ENCODE measurements at regions not wholly inside any gene's neighbourhood (a gene's known extent, or its start where the extent isn't known, plus 50 kb on each side); places are given as distances from the start of the nearest gene placed in this dataset.

DNA sequence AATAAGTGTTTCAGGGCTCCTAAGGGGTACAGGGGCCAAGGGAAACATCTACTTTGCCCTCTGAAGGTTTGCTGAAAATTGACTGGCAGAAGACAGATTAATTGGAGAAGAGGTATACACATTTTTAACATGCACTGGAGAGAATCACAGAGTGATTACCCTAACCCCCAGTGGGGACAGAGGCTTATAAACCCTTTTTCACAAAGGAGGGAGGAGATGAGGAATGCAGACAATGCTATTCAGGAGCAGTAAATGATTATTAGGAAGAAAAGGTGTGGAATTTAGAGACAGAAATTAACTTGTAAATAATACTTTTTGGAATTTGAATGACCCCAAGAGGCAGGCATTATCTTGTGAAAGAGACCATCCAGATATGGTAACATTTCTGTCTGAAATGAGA lies 582.4 kb upstream of the B3GAT1 start:
- Mint-ChIP-seq H3K27ac (ENCODE audit: unreplicated experiment) (no peak overlapping the region), H3K27me3 (ENCODE audit: low read depth, unreplicated experiment) (peaks cover 8% of the 10 kb centered on the region), H3K4me3 (ENCODE audit: unreplicated experiment) (no peak overlapping the region), H3K9me3 (ENCODE audit: unreplicated experiment) (no peaks in the 10 kb centered on the region), H3K36me3 (ENCODE audit: low read depth, unreplicated experiment) (no peaks in the 10 kb centered on the region), H3K4me1 (ENCODE audit: low read depth, unreplicated experiment) (peaks cover 5% of the 10 kb centered on the region)
- Histone ChIP-seq H3K4me1 (ENCODE audit: insufficient read depth, low read length) (no peaks in the 10 kb centered on the region), H3K36me3 (ENCODE audit: insufficient read depth, low read length) (no peaks in the 10 kb centered on the region), H3K9ac (ENCODE audit: low read length) (no peak overlapping the region), H3K79me2 (ENCODE audit: insufficient read depth, low read length) (no peaks in the 10 kb centered on the region), H3K4me2 (ENCODE audit: low read length) (no peak overlapping the region), H4K20me1 (ENCODE audit: insufficient read depth, low read length) (no peaks in the 10 kb centered on the region), H3K27me3 (ENCODE audit: insufficient read depth, low read length) (no peaks in the 10 kb centered on the region), H3K27ac (ENCODE audit: low read depth, low read length) (no peak overlapping the region), H3K9me3 (ENCODE audit: insufficient read depth, low read depth, low read length) (no peaks in the 10 kb centered on the region), H3K4me3 (ENCODE audit: insufficient read depth, low read depth, low read length) (no peak overlapping the region), H2AFZ (ENCODE audit: low read depth, low read length) (no peak overlapping the region)
- FAIRE-seq (no peak), DNase-seq (ENCODE audit: low read depth) (no peak)
- TF ChIP-seq EZH2 (IDR thresholded peaks at IDR 0.05; ENCODE audit: insufficient read depth, low read length) = no peak
- TF ChIP-seq, protein P1, sequence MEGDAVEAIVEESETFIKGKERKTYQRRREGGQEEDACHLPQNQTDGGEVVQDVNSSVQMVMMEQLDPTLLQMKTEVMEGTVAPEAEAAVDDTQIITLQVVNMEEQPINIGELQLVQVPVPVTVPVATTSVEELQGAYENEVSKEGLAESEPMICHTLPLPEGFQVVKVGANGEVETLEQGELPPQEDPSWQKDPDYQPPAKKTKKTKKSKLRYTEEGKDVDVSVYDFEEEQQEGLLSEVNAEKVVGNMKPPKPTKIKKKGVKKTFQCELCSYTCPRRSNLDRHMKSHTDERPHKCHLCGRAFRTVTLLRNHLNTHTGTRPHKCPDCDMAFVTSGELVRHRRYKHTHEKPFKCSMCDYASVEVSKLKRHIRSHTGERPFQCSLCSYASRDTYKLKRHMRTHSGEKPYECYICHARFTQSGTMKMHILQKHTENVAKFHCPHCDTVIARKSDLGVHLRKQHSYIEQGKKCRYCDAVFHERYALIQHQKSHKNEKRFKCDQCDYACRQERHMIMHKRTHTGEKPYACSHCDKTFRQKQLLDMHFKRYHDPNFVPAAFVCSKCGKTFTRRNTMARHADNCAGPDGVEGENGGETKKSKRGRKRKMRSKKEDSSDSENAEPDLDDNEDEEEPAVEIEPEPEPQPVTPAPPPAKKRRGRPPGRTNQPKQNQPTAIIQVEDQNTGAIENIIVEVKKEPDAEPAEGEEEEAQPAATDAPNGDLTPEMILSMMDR (IDR thresholded peaks at IDR 0.05; ENCODE audit: insufficient read depth, low read depth, low read length) = no peak

DNA sequence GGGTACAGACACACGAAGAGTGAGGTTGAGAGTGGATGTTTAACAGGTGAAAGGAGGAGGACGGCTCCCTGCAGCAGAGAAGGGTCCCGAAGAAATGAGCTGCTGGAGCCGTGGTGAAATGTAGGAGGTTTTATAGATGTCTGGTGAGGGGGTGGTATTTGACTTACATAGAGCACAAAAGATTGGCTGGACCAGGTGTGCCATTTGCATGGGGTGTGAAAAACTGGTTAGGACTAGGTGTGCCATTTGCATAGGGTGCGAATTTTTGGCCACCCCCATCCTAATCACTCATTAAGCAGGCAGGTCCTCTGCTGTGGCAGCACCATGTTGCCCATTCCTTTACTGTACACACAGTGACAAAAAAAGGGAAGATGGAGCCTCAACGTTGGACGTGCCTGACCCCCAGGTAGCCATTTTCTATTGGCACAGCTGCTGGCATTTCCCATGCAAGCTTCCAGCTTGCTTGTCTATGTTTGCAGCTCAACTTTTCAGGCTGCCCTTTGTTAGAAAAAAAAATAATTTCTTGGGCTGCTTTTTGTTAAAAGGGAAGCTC lies 581.7 kb upstream of the B3GAT1 start:
- no peak for DNase-seq (ENCODE audit: low read depth)
- no peaks in the 10 kb centered on the region for H3K79me2 ChIP-seq (ENCODE audit: insufficient read depth, low read length)
- H3K4me3 ChIP-seq (ENCODE audit: insufficient read depth, low read depth, low read length) = no peak overlapping the region
- no peak overlapping the region for H3K27ac Mint-ChIP-seq (ENCODE audit: unreplicated experiment)
- TF ChIP-seq, protein P1 (IDR thresholded peaks at IDR 0.05; ENCODE audit: insufficient read depth, low read depth, low read length) = no peak
- no peak for TF ChIP-seq EZH2 (IDR thresholded peaks at IDR 0.05; ENCODE audit: insufficient read depth, low read length)
- peaks cover 5% of the 10 kb centered on the region for H3K4me1 Mint-ChIP-seq (ENCODE audit: low read depth, unreplicated experiment)
- H3K27ac ChIP-seq (ENCODE audit: low read depth, low read length) = no peak overlapping the region
- peaks cover 9% of the 10 kb centered on the region for H3K27me3 Mint-ChIP-seq (ENCODE audit: low read depth, unreplicated experiment)
- H3K9ac ChIP-seq (ENCODE audit: low read length) = no peak overlapping the region
- H3K4me1 ChIP-seq (ENCODE audit: insufficient read depth, low read length) = no peaks in the 10 kb centered on the region
- H3K4me3 Mint-ChIP-seq (ENCODE audit: unreplicated experiment) = no peak overlapping the region
- H3K36me3 ChIP-seq (ENCODE audit: insufficient read depth, low read length) = no peaks in the 10 kb centered on the region
- H3K36me3 Mint-ChIP-seq (ENCODE audit: low read depth, unreplicated experiment) = no peaks in the 10 kb centered on the region
- H2AFZ ChIP-seq (ENCODE audit: low read depth, low read length) = no peak overlapping the region
- FAIRE-seq = no peak
- H3K4me2 ChIP-seq (ENCODE audit: low read length) = no peak overlapping the region
- no peaks in the 10 kb centered on the region for H4K20me1 ChIP-seq (ENCODE audit: insufficient read depth, low read length)
- no peaks in the 10 kb centered on the region for H3K9me3 ChIP-seq (ENCODE audit: insufficient read depth, low read depth, low read length)
- no peaks in the 10 kb centered on the region for H3K27me3 ChIP-seq (ENCODE audit: insufficient read depth, low read length)
- H3K9me3 Mint-ChIP-seq (ENCODE audit: unreplicated experiment) = no peaks in the 10 kb centered on the region

DNA sequence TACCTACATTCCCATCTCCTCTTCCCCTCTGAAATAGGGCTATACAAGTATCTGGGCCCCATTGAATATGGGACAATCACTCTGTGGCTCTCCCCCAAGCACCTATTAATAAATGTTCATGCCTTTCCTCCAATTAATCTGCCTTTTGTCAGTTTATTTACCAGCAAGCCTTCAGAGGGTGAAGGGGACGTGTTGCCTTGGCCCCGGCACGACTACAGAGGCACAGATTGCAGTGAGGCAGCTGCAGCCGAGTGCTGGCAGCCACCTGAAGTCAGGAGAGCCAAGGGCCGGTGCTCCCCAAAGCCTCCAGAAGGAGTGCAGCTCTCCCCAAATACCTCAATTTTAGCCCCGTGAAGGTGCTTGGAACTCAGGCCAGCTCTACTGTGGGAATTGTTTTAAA lies 580.9 kb upstream of the B3GAT1 start:
- Mint-ChIP-seq H3K9me3 (ENCODE audit: unreplicated experiment) (no peaks in the 10 kb centered on the region), H3K4me1 (ENCODE audit: low read depth, unreplicated experiment) (peaks cover 5% of the 10 kb centered on the region), H3K27ac (ENCODE audit: unreplicated experiment) (no peak overlapping the region), H3K4me3 (ENCODE audit: unreplicated experiment) (no peak overlapping the region), H3K27me3 (ENCODE audit: low read depth, unreplicated experiment) (peaks cover 11% of the 10 kb centered on the region), H3K36me3 (ENCODE audit: low read depth, unreplicated experiment) (no peaks in the 10 kb centered on the region)
- FAIRE-seq (no peak), DNase-seq (ENCODE audit: low read depth) (no peak)
- Histone ChIP-seq H3K36me3 (ENCODE audit: insufficient read depth, low read length) (no peaks in the 10 kb centered on the region), H3K27me3 (ENCODE audit: insufficient read depth, low read length) (no peaks in the 10 kb centered on the region), H3K79me2 (ENCODE audit: insufficient read depth, low read length) (no peaks in the 10 kb centered on the region), H2AFZ (ENCODE audit: low read depth, low read length) (no peak overlapping the region), H3K4me2 (ENCODE audit: low read length) (no peak overlapping the region), H3K9ac (ENCODE audit: low read length) (no peak overlapping the region), H4K20me1 (ENCODE audit: insufficient read depth, low read length) (no peaks in the 10 kb centered on the region), H3K27ac (ENCODE audit: low read depth, low read length) (no peak overlapping the region), H3K4me1 (ENCODE audit: insufficient read depth, low read length) (no peaks in the 10 kb centered on the region), H3K9me3 (ENCODE audit: insufficient read depth, low read depth, low read length) (no peaks in the 10 kb centered on the region), H3K4me3 (ENCODE audit: insufficient read depth, low read depth, low read length) (no peak overlapping the region)
- TF ChIP-seq, protein P1 (IDR thresholded peaks at IDR 0.05; ENCODE audit: insufficient read depth, low read depth, low read length) = no peak
- TF ChIP-seq EZH2 (IDR thresholded peaks at IDR 0.05; ENCODE audit: insufficient read depth, low read length) = no peak

Data from astrocyte (in vitro differentiated cells and primary cell).